ENCODE measurements at regions not wholly inside any gene's neighbourhood (a gene's known extent, or its start where the extent isn't known, plus 50 kb on each side); places are given as distances from the start of the nearest gene placed in this dataset.

DNA sequence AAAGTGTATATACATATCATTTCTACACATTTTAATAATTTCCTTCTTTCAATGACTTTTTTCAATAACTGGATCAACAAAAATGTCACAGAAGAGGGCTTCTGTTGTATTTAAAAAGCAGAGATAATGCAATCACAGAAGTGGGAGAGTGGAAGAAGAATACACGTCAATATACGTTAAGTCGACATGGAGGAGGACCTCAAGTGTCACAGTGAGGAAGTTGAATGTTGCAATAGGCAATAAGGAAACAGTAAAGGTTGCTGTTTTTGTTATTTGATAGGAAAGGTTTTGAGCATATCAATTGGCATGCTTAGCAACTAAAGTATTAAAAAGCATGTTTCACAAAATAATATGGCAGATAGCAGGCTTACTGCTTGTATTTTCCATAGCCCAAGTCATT is 184.0 kb upstream of the NR4A3 start:
- TF ChIP-seq, protein P1, sequence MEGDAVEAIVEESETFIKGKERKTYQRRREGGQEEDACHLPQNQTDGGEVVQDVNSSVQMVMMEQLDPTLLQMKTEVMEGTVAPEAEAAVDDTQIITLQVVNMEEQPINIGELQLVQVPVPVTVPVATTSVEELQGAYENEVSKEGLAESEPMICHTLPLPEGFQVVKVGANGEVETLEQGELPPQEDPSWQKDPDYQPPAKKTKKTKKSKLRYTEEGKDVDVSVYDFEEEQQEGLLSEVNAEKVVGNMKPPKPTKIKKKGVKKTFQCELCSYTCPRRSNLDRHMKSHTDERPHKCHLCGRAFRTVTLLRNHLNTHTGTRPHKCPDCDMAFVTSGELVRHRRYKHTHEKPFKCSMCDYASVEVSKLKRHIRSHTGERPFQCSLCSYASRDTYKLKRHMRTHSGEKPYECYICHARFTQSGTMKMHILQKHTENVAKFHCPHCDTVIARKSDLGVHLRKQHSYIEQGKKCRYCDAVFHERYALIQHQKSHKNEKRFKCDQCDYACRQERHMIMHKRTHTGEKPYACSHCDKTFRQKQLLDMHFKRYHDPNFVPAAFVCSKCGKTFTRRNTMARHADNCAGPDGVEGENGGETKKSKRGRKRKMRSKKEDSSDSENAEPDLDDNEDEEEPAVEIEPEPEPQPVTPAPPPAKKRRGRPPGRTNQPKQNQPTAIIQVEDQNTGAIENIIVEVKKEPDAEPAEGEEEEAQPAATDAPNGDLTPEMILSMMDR (IDR thresholded peaks at IDR 0.05) = no peak
- TF ChIP-seq TAF1 (IDR thresholded peaks at IDR 0.05; ENCODE audit: borderline replicate concordance, low read depth, low read length) = no peak
- TF ChIP-seq, protein P2, sequence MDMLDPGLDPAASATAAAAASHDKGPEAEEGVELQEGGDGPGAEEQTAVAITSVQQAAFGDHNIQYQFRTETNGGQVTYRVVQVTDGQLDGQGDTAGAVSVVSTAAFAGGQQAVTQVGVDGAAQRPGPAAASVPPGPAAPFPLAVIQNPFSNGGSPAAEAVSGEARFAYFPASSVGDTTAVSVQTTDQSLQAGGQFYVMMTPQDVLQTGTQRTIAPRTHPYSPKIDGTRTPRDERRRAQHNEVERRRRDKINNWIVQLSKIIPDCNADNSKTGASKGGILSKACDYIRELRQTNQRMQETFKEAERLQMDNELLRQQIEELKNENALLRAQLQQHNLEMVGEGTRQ (IDR thresholded peaks at IDR 0.05; ENCODE audit: borderline replicate concordance, low read depth, low read length) = no peak
- TF ChIP-seq POLR2AphosphoS5 (IDR thresholded peaks at IDR 0.05; ENCODE audit: low read depth, low read length) = no peak
- TF ChIP-seq, protein P3, sequence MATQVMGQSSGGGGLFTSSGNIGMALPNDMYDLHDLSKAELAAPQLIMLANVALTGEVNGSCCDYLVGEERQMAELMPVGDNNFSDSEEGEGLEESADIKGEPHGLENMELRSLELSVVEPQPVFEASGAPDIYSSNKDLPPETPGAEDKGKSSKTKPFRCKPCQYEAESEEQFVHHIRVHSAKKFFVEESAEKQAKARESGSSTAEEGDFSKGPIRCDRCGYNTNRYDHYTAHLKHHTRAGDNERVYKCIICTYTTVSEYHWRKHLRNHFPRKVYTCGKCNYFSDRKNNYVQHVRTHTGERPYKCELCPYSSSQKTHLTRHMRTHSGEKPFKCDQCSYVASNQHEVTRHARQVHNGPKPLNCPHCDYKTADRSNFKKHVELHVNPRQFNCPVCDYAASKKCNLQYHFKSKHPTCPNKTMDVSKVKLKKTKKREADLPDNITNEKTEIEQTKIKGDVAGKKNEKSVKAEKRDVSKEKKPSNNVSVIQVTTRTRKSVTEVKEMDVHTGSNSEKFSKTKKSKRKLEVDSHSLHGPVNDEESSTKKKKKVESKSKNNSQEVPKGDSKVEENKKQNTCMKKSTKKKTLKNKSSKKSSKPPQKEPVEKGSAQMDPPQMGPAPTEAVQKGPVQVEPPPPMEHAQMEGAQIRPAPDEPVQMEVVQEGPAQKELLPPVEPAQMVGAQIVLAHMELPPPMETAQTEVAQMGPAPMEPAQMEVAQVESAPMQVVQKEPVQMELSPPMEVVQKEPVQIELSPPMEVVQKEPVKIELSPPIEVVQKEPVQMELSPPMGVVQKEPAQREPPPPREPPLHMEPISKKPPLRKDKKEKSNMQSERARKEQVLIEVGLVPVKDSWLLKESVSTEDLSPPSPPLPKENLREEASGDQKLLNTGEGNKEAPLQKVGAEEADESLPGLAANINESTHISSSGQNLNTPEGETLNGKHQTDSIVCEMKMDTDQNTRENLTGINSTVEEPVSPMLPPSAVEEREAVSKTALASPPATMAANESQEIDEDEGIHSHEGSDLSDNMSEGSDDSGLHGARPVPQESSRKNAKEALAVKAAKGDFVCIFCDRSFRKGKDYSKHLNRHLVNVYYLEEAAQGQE (IDR thresholded peaks at IDR 0.05; ENCODE audit: low read depth, low read length) = no peak
- no peak for TF ChIP-seq EP300 (IDR thresholded peaks at IDR 0.05; ENCODE audit: borderline replicate concordance in 1 of 2, low read depth in 1 of 2, low read length in 1 of 2)
- TF ChIP-seq YY1 (IDR thresholded peaks at IDR 0.05; ENCODE audit: low read depth) = no peak
